ENCODE measurements at regions not wholly inside any gene's neighbourhood (a gene's known extent, or its start where the extent isn't known, plus 50 kb on each side); places are given as distances from the start of the nearest gene placed in this dataset.

GRCh38 chr5:93313672-93314071 is 267.3 kb downstream of the NR2F1-AS1 start:
- no peak for TF ChIP-seq CTCF (IDR thresholded peaks at IDR 0.05)
- TF ChIP-seq POLR2A (IDR thresholded peaks at IDR 0.05) = no peak
- TF ChIP-seq POLR2AphosphoS5 (IDR thresholded peaks at IDR 0.05) = no peak
